GM12864 (cell line): ENCODE measurements at regions not wholly inside any gene's neighbourhood (a gene's known extent, or its start where the extent isn't known, plus 50 kb on each side); places are given as distances from the start of the nearest gene placed in this dataset.

Experiments
- DNase-seq: peaks from one replicate; pipeline ENCODE4 v3.0.0-alpha.2; 2011; ENCODE audit warnings: low read depth
- H3K4me3 ChIP-seq: 2 replicates; pipeline ENCODE4 v1.5.1; 2011; ENCODE audit warnings: mild to moderate bottlenecking, low read depth, low read length, control low read depth
- TF ChIP-seq, protein P1 (sequence below): IDR thresholded peaks from 2 replicates; pipeline ENCODE4 v1.5.1; 2011; ENCODE audit warnings: low read depth, mild to moderate bottlenecking, moderate library complexity, low read length, control low read depth, inconsistent platforms; ENCODE audit errors: missing control alignments

DNA sequence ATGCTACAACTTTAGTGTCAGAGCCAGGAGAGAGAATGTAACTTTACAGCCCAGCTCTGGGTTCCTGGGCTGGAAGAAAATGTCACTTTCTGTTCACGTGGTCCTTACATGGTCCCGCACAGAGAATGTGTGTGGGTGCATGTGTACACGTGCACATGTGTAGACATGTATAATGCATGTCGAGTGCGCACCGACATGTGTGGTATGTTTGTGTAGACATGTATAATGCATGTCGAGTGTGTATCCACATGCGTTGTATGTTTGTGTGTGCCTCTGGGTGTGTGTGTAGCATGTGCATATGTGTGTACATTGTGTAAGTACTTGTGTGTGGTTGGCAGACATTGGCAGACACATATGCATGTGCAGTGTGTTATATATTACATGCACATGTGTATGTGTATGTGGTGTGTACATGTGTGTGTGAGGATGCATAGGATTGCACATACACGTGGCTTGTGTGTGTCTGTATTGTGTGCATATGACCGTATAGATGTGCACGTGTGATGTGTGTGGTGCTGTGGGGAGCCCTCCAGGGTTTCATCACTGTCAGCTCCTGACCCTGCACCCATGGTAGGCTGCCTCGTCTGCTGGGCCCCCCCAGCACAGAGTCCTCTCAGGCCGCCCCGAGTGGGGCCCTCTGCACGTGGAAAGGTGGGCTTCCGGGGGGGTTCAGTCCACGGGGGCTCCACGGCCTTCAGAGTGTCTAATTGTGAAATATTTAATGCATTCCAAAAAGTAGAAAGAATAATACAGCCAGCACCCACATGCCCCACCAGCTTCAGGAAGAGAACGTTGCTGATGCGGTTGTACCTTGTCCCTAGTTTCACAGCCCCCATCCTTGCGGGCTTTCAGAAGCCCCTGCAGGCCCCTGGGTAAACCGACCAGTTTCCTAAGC is 214.2 kb upstream of the GSE1 start:
- DNase-seq, result no peak
- TF ChIP-seq, protein P1, sequence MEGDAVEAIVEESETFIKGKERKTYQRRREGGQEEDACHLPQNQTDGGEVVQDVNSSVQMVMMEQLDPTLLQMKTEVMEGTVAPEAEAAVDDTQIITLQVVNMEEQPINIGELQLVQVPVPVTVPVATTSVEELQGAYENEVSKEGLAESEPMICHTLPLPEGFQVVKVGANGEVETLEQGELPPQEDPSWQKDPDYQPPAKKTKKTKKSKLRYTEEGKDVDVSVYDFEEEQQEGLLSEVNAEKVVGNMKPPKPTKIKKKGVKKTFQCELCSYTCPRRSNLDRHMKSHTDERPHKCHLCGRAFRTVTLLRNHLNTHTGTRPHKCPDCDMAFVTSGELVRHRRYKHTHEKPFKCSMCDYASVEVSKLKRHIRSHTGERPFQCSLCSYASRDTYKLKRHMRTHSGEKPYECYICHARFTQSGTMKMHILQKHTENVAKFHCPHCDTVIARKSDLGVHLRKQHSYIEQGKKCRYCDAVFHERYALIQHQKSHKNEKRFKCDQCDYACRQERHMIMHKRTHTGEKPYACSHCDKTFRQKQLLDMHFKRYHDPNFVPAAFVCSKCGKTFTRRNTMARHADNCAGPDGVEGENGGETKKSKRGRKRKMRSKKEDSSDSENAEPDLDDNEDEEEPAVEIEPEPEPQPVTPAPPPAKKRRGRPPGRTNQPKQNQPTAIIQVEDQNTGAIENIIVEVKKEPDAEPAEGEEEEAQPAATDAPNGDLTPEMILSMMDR, result no peak
- no peak overlapping the region for H3K4me3 ChIP-seq

DNA sequence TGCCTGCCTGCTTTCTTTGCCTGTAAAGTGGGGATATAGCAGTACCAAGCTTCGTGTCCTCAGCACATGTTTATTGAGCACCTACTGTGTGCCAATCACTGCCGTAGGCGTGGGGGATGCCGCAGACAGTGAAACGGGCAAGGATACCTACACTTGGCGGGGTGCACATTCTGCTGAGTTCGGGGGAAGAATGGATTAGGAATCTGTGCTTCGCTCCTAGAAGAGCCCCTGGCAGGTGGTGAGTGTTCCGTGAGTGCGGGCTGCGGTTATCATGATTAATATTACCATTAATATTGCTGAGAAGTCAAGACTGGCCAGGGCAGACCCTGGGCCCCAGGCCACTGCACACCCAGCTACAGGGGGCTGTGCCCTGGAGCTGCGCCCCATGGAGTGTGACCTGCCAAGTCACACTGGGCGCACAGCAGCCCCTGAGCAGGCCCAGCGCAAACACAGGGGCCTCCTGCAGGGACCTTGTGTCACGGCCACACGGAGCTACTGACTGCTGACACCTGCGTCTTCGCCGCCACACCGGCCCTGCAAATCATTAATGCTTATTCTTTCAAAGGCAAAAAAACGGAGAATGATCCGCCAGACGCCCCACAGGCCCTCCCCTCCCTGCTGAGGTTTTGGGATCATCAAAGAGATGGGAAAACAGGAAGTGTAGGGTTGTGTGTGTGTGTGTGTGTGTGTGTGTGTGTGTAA is 213.4 kb upstream of the GSE1 start:
- TF ChIP-seq, protein P1, result no peak
- DNase-seq, result no peak
- H3K4me3 ChIP-seq, result no peak overlapping the region

DNA sequence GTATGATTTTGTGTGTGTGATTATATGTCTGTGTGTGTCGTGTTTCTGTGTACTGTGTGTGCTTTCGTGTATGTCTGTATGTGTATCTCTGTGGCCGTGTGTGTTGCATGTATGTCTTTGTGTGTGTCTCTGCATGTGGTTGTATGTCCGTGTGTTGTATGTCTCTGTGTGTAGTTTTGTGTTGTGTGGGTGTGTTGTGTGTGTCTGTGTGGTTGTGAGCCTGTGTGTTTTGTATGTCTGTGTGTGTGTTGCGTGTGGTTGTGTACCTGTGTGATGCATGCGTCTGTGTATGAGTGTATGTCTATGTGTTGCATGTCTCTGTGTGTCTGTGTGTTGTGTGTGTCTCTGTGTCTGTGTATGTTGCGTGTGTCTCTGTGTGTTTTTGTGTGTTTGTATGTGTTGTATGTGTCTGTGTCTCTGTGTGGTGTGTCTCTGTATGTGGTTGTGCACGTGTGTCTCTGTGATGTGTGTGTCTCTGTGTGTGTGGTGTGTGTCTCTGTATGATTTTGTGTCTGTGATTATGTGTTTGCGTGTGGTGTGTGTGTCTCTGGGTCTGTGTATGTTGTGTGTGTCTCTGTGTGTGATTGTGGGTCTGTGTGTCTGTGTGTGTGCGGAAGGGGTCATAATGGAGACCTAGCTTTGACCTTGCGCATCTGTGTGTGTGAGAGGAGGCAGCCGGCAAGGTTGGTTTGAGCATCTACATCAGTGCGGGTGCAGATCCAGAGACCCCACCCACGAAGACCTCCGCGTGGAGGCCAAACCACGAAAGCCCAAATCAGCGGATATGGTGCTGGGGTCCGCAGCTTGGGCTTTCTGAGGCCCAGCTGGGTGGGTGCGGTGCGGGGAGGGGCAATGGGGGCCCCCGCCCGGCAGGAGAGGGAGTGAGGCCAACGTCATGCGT is 212.6 kb upstream of the GSE1 start:
- TF ChIP-seq, protein P1, result no peak
- no peak overlapping the region for H3K4me3 ChIP-seq
- DNase-seq, result no peak

DNA sequence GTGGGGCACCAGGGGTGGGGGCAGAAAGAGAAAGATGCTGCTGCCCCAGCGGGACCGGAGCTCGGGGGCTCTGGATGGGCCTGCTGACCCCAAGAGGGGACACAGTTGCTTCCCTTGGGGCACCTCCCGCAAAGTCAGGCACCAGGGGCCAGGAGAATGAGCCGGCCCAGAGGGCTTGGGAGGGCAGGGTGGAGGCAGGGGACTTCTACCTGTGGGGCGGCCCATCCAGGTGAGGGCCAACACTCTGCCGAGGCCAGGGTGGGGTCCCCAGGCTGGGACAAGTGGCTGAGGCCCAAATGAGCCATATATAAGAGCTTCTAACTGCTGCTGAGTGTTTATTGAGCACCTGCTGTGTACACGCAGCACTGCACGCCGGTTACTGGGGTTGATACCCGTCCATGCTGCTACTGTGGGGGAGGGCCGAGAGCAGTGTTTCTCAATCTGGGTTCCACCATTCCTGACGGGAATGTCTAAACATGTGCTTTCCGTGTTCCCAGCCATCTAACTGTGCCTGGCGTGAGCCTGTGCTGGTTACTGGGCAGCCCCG is 211.7 kb upstream of the GSE1 start:
- no peak overlapping the region for H3K4me3 ChIP-seq
- no peak for DNase-seq
- TF ChIP-seq, protein P1, result no peak

DNA sequence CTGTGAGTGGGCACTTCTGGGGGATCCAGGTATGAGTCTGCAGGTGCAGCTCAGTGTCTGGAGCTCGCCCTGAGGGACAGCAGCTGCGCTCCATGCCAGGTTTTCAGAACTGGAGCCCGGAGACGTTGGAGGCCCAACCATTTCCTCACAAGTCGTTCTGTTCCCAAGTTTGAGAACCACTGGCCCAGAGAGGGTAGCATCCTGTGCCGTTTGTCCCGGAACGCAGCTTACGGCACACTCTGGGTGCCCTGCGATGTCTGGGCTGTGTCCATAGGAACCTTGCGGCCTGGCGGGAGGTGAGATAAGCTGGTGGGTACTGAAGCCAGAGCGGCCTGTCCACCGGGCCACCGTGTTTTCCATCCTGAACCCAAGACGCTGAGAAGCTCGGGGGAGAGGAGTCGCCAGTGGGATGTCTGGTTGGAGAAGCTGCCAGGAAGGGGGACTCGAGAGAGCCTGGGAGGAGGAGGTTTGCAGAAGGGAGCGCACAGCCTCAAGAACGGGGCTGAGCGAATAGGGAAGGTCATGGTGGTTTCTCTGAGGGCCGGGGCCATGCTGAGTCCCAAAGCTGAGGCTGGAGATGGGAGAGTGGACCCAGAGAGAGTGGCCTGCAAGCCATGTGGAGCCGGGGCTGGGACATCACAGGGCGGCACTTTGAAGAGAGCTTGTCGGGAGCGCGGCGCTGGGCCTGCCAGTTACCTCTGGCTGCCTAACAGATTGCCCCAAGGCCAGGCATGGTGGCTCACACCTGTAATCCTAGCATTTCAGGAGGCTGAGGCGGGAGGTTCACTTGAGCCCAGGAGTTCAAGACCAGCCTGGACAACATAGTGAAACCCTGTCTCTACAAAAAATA is 211.0 kb upstream of the GSE1 start:
- TF ChIP-seq, protein P1, result no peak
- H3K4me3 ChIP-seq, result no peak overlapping the region
- no peak for DNase-seq
